ENCODE measurements at regions not wholly inside any gene's neighbourhood (a gene's known extent, or its start where the extent isn't known, plus 50 kb on each side); places are given as distances from the start of the nearest gene placed in this dataset.
"Not testable (repeated sequence)": the region's sequence is repeated elsewhere in the genome, so short reads cannot be mapped to it uniquely, and the experiment has no call there.

GRCh38 chr14:106058342-106058741 is 532.0 kb downstream of the TMEM121 start:
- DNase-seq (ENCODE audit: low read depth) = no peak

GRCh38 chr14:106060276-106060975 is 534.0 kb downstream of the TMEM121 start:
- DNase-seq (ENCODE audit: low read depth) = no peak

GRCh38 chr14:106061877-106062500 is 535.6 kb downstream of the TMEM121 start:
- peak; percentile 61 for DNase-seq (ENCODE audit: low read depth)

GRCh38 chr14:106062502-106063272 is 536.3 kb downstream of the TMEM121 start:
- DNase-seq (ENCODE audit: low read depth) = no peak

GRCh38 chr14:106067935-106068334 is 541.6 kb downstream of the TMEM121 start:
- no peak for DNase-seq (ENCODE audit: low read depth)

- DNase-seq (ENCODE audit: low read depth) = no peak
Observed at GRCh38 chr14:106069804-106070625, 543.6 kb downstream of the TMEM121 start.

GRCh38 chr14:106080922-106081321 is 554.5 kb downstream of the TMEM121 start:
- no peak for DNase-seq (ENCODE audit: low read depth)

GRCh38 chr14:106081721-106082120 is 555.3 kb downstream of the TMEM121 start:
- DNase-seq (ENCODE audit: low read depth) = not testable (repeated sequence)

GRCh38 chr14:106083082-106083481 is 556.7 kb downstream of the TMEM121 start:
- no peak for DNase-seq (ENCODE audit: low read depth)

- no peak for DNase-seq (ENCODE audit: low read depth)
Observed at GRCh38 chr14:106087837-106088236, 561.5 kb downstream of the TMEM121 start.

GRCh38 chr14:106088860-106089259 is 562.5 kb downstream of the TMEM121 start:
- not testable (repeated sequence) for DNase-seq (ENCODE audit: low read depth)

GRCh38 chr14:106094654-106095189 is 568.3 kb downstream of the TMEM121 start:
- DNase-seq (ENCODE audit: low read depth) = peak; percentile 18

GRCh38 chr14:106107703-106108102 is 581.3 kb downstream of the TMEM121 start:
- no peak for DNase-seq (ENCODE audit: low read depth)

GRCh38 chr14:106109337-106109736 is 583.0 kb downstream of the TMEM121 start:
- DNase-seq (ENCODE audit: low read depth) = no peak

GRCh38 chr14:106115401-106115800 is 589.0 kb downstream of the TMEM121 start:
- DNase-seq (ENCODE audit: low read depth) = no peak

- DNase-seq (ENCODE audit: low read depth) = not testable (repeated sequence)
Observed at GRCh38 chr14:106116339-106116930, 590.1 kb downstream of the TMEM121 start.

- no peak for DNase-seq (ENCODE audit: low read depth)
Observed at GRCh38 chr14:106120101-106120500, 593.7 kb downstream of the TMEM121 start.

GRCh38 chr14:106129274-106129673 is 602.9 kb downstream of the TMEM121 start:
- no peak for DNase-seq (ENCODE audit: low read depth)

- not testable (repeated sequence) for DNase-seq (ENCODE audit: low read depth)
Observed at GRCh38 chr14:106129904-106130661, 603.7 kb downstream of the TMEM121 start.

- not testable (repeated sequence) for DNase-seq (ENCODE audit: low read depth)
Observed at GRCh38 chr14:106133126-106133525, 606.7 kb downstream of the TMEM121 start.

- DNase-seq (ENCODE audit: low read depth) = no peak
Observed at GRCh38 chr14:106134886-106135285, 608.5 kb downstream of the TMEM121 start.
